ENCODE measurements at regions not wholly inside any gene's neighbourhood (a gene's known extent, or its start where the extent isn't known, plus 50 kb on each side); places are given as distances from the start of the nearest gene placed in this dataset.

DNA sequence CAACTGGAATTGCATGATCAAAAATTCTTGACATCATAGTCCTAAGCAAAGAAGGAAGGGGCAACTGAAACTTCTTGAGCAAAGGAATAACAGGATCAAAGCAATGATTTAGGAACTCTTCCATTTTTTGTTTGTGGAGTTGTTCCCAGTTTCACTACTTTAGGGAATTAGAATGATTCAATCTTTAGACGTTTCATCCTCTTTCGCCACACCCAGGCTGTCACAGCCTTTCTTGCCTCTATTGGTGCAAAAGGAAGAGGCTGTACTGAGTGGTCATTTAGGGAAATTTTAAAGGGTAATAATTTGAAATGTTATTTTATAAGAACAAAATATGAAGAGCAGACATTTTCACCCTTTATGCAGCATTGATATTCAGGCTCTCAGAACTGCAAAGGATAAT lies 1026.0 kb upstream of the ARRDC3 start:
- no peak for FAIRE-seq
- H3K4me3 ChIP-seq (ENCODE audit: low read length in 3 of 3) = no peak overlapping the region
- TF ChIP-seq, protein P1, sequence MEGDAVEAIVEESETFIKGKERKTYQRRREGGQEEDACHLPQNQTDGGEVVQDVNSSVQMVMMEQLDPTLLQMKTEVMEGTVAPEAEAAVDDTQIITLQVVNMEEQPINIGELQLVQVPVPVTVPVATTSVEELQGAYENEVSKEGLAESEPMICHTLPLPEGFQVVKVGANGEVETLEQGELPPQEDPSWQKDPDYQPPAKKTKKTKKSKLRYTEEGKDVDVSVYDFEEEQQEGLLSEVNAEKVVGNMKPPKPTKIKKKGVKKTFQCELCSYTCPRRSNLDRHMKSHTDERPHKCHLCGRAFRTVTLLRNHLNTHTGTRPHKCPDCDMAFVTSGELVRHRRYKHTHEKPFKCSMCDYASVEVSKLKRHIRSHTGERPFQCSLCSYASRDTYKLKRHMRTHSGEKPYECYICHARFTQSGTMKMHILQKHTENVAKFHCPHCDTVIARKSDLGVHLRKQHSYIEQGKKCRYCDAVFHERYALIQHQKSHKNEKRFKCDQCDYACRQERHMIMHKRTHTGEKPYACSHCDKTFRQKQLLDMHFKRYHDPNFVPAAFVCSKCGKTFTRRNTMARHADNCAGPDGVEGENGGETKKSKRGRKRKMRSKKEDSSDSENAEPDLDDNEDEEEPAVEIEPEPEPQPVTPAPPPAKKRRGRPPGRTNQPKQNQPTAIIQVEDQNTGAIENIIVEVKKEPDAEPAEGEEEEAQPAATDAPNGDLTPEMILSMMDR (IDR thresholded peaks at IDR 0.05; ENCODE audit: borderline replicate concordance, extremely low read depth, insufficient read depth) = no peak

GRCh38 chr5:92402956-92403702 lies 1020.0 kb upstream of the ARRDC3 start:
- H3K4me1 ChIP-seq (ENCODE audit: control insufficient read depth in 2 of 3, insufficient read depth in 2 of 3, low read depth in 1 of 3, low read length in 3 of 3) = no peaks in the 10 kb centered on the region
- no peaks in the 10 kb centered on the region for H3K9me3 ChIP-seq (ENCODE audit: control insufficient read depth in 2 of 3, insufficient read depth in 1 of 3, low read length in 3 of 3)
- H3K36me3 ChIP-seq (ENCODE audit: control insufficient read depth in 2 of 3, insufficient read depth in 3 of 3, low read length in 3 of 3) = no peaks in the 10 kb centered on the region
- TF ChIP-seq, protein P1 (IDR thresholded peaks at IDR 0.05; ENCODE audit: borderline replicate concordance, extremely low read depth, insufficient read depth) = no peak
- no peak overlapping the region for H3K4me3 ChIP-seq (ENCODE audit: low read length in 3 of 3)
- FAIRE-seq (no peak), DNase-seq (no peak)
- no peaks in the 10 kb centered on the region for H3K27me3 ChIP-seq (ENCODE audit: control insufficient read depth, insufficient read depth, low read length)
- no peak overlapping the region for H3K27ac ChIP-seq (ENCODE audit: low read depth in 2 of 2, low read length in 2 of 2)
- no peak overlapping the region for H3K9ac ChIP-seq (ENCODE audit: low read length in 3 of 3)
- intact Hi-C loops (cut with DNase I) = no loop called here

More for the DNA sequence above, 1026.0 kb upstream of the ARRDC3 start:
- no peak for DNase-seq
- Histone ChIP-seq H3K4me1 (ENCODE audit: control insufficient read depth in 2 of 3, insufficient read depth in 2 of 3, low read depth in 1 of 3, low read length in 3 of 3) (no peaks in the 10 kb centered on the region), H3K9ac (ENCODE audit: low read length in 3 of 3) (no peak overlapping the region), H3K9me3 (ENCODE audit: control insufficient read depth in 2 of 3, insufficient read depth in 1 of 3, low read length in 3 of 3) (no peaks in the 10 kb centered on the region), H3K36me3 (ENCODE audit: control insufficient read depth in 2 of 3, insufficient read depth in 3 of 3, low read length in 3 of 3) (no peaks in the 10 kb centered on the region), H3K27ac (ENCODE audit: low read depth in 2 of 2, low read length in 2 of 2) (no peak overlapping the region), H3K27me3 (ENCODE audit: control insufficient read depth, insufficient read depth, low read length) (no peaks in the 10 kb centered on the region)
- intact Hi-C loops (cut with DNase I) = no loop called here

- Histone ChIP-seq H3K4me3 (ENCODE audit: low read length in 3 of 3) (no peak overlapping the region), H3K9me3 (ENCODE audit: control insufficient read depth in 2 of 3, insufficient read depth in 1 of 3, low read length in 3 of 3) (no peaks in the 10 kb centered on the region), H3K27me3 (ENCODE audit: control insufficient read depth, insufficient read depth, low read length) (no peaks in the 10 kb centered on the region), H3K36me3 (ENCODE audit: control insufficient read depth in 2 of 3, insufficient read depth in 3 of 3, low read length in 3 of 3) (no peaks in the 10 kb centered on the region), H3K27ac (ENCODE audit: low read depth in 2 of 2, low read length in 2 of 2) (no peak overlapping the region), H3K9ac (ENCODE audit: low read length in 3 of 3) (no peak overlapping the region), H3K4me1 (ENCODE audit: control insufficient read depth in 2 of 3, insufficient read depth in 2 of 3, low read depth in 1 of 3, low read length in 3 of 3) (no peaks in the 10 kb centered on the region)
- intact Hi-C loops (cut with DNase I) = no loop called here
- TF ChIP-seq, protein P1 (IDR thresholded peaks at IDR 0.05; ENCODE audit: borderline replicate concordance, extremely low read depth, insufficient read depth) = no peak
- DNase-seq (no peak), FAIRE-seq (no peak)
Observed at GRCh38 chr5:92402045-92402444, 1018.9 kb upstream of the ARRDC3 start.
